HEK293 (cell line): ENCODE measurements at regions not wholly inside any gene's neighbourhood (a gene's known extent, or its start where the extent isn't known, plus 50 kb on each side); places are given as distances from the start of the nearest gene placed in this dataset.

Experiments
- CTCF ChIA-PET: fragments of 350-600 bp; formaldehyde crosslinking; extraction: SDS; loops from one replicate; lab custom pipeline; 2021; ENCODE audit warnings: antibody characterized with exemption; lab: Yijun Ruan, JAX
- POLR2A ChIA-PET: fragments of 300-600 bp; formaldehyde crosslinking; extraction: SDS; loops from one replicate; lab custom pipeline; 2020; ENCODE audit warnings: antibody characterized with exemption, inconsistent platforms; lab: Yijun Ruan, JAX
- H3K27ac ChIP-seq: fragments of 200-500 bp; sonication (Bioruptor generic); 2 replicates; pipeline ENCODE4 v1.5.1; 2014; ENCODE audit warnings: low read depth, low read length, control low read depth, inconsistent platforms; ENCODE audit errors: extremely low read depth
- H3K36me3 ChIP-seq, 2 experiments: fragments of 200-500 bp in 1 of 2; sonication (Bioruptor generic) in 1 of 2; 1 replicate in 1 of 2; 2 replicates in 1 of 2; pipeline ENCODE4 v1.5.1; 2014 to 2017; ENCODE audit warnings: inconsistent platforms in 2 of 2, low read length in 2 of 2; ENCODE audit not compliant: control insufficient read depth in 2 of 2, insufficient read depth in 1 of 2
- H3K4me1 ChIP-seq: fragments of 200-500 bp; sonication (Bioruptor generic); 2 replicates; pipeline ENCODE4 v1.5.1; 2014; ENCODE audit warnings: mild to moderate bottlenecking, low read length, inconsistent platforms; ENCODE audit not compliant: control insufficient read depth, insufficient read depth
- H3K4me3 ChIP-seq: 2 replicates; pipeline ENCODE4 v1.5.1; 2011; ENCODE audit warnings: low read depth, mild to moderate bottlenecking, control low read depth, low read length, moderate library complexity
- H3K9me3 ChIP-seq: fragments of 200-500 bp; sonication (Bioruptor generic); 2 replicates; pipeline ENCODE4 v1.5.1; 2014; ENCODE audit warnings: low read depth, low read length, inconsistent platforms; ENCODE audit not compliant: control insufficient read depth, insufficient read depth
- KLF1 ChIP-seq: fragments of 450-650 bp; formaldehyde crosslinking; IDR thresholded peaks from 2 replicates; pipeline ENCODE4 v1.5.1; 2016; ENCODE audit warnings: missing biosample characterization, missing genetic modification characterization
- KLF16 ChIP-seq: fragments of 450-650 bp; formaldehyde crosslinking; IDR thresholded peaks from 2 replicates; pipeline ENCODE4 v1.5.1; 2017; ENCODE audit warnings: missing biosample characterization, missing genetic modification characterization
- OSR2 ChIP-seq: fragments of 450-650 bp; formaldehyde crosslinking; IDR thresholded peaks from 2 replicates; pipeline ENCODE4 v1.5.1; 2016; ENCODE audit warnings: missing biosample characterization, missing genetic modification characterization
- ZFP3 ChIP-seq: fragments of 450-650 bp; formaldehyde crosslinking; IDR thresholded peaks from 2 replicates; pipeline ENCODE4 v1.5.1; 2016; ENCODE audit warnings: low read depth, missing biosample characterization, missing genetic modification characterization
- ZNF10 ChIP-seq: fragments of 450-650 bp; formaldehyde crosslinking; IDR thresholded peaks from 2 replicates; pipeline ENCODE4 v1.5.1; 2017; ENCODE audit warnings: missing biosample characterization, missing genetic modification characterization
- ZNF169 ChIP-seq: fragments of 450-650 bp; formaldehyde crosslinking; IDR thresholded peaks from 2 replicates; pipeline ENCODE4 v1.5.1; 2016; ENCODE audit warnings: missing biosample characterization, missing genetic modification characterization
- ZNF202 ChIP-seq: fragments of 450-650 bp; formaldehyde crosslinking; IDR thresholded peaks from 2 replicates; pipeline ENCODE4 v1.5.1; 2016; ENCODE audit warnings: missing biosample characterization, missing genetic modification characterization, borderline replicate concordance
- ZNF239 ChIP-seq: fragments of 450-650 bp; formaldehyde crosslinking; IDR thresholded peaks from 2 replicates; pipeline ENCODE4 v1.5.1; 2016; ENCODE audit warnings: missing biosample characterization, missing genetic modification characterization
- ZNF248 ChIP-seq: fragments of 450-650 bp; formaldehyde crosslinking; IDR thresholded peaks from 2 replicates; pipeline ENCODE4 v1.5.1; 2017; ENCODE audit warnings: missing biosample characterization, missing genetic modification characterization
- ZNF311 ChIP-seq: fragments of 450-650 bp; formaldehyde crosslinking; IDR thresholded peaks from 2 replicates; pipeline ENCODE4 v1.5.1; 2017; ENCODE audit warnings: missing biosample characterization, missing genetic modification characterization, borderline replicate concordance
- ZNF423 ChIP-seq: fragments of 450-650 bp; formaldehyde crosslinking; IDR thresholded peaks from 2 replicates; pipeline ENCODE4 v1.5.1; 2016; ENCODE audit warnings: missing biosample characterization, missing genetic modification characterization
- ZNF510 ChIP-seq: fragments of 450-650 bp; formaldehyde crosslinking; IDR thresholded peaks from 2 replicates; pipeline ENCODE4 v1.5.1; 2018; ENCODE audit warnings: mild to moderate bottlenecking, missing genetic modification characterization, missing biosample characterization; ENCODE audit not compliant: insufficient replicate concordance
- ZNF548 ChIP-seq: fragments of 450-650 bp; formaldehyde crosslinking; IDR thresholded peaks from 2 replicates; pipeline ENCODE4 v1.5.1; 2016; ENCODE audit warnings: missing biosample characterization, missing genetic modification characterization
- ZNF580 ChIP-seq: fragments of 450-650 bp; formaldehyde crosslinking; IDR thresholded peaks from 2 replicates; pipeline ENCODE4 v1.5.1; 2016; ENCODE audit warnings: missing biosample characterization, missing genetic modification characterization
- ZNF596 ChIP-seq: fragments of 450-650 bp; IDR thresholded peaks from 2 replicates; pipeline ENCODE4 v1.5.0; 2018; ENCODE audit warnings: missing biosample characterization, mild to moderate bottlenecking, missing genetic modification characterization, moderate library complexity
- ZNF639 ChIP-seq: fragments of 450-650 bp; formaldehyde crosslinking; IDR thresholded peaks from 2 replicates; pipeline ENCODE4 v1.5.1; 2016; ENCODE audit warnings: missing biosample characterization, missing genetic modification characterization
- ZNF677 ChIP-seq: fragments of 450-650 bp; IDR thresholded peaks from 2 replicates; pipeline ENCODE4 v1.5.0; 2018; ENCODE audit warnings: missing biosample characterization, mild to moderate bottlenecking, missing genetic modification characterization, moderate library complexity
- ZNF76 ChIP-seq: fragments of 450-650 bp; formaldehyde crosslinking; IDR thresholded peaks from 2 replicates; pipeline ENCODE4; 2016; ENCODE audit warnings: low read depth, missing biosample characterization, missing genetic modification characterization, borderline replicate concordance
- ZSCAN16 ChIP-seq: fragments of 450-650 bp; formaldehyde crosslinking; IDR thresholded peaks from 2 replicates; pipeline ENCODE4 v1.5.1; 2016; ENCODE audit warnings: missing biosample characterization, missing genetic modification characterization
- TF ChIP-seq, protein P1 (sequence below): fragments of 450-650 bp; formaldehyde crosslinking; IDR thresholded peaks from 2 replicates; pipeline ENCODE4 v1.5.1; 2016; ENCODE audit warnings: missing biosample characterization, missing genetic modification characterization
- TF ChIP-seq, protein P2 (sequence below): fragments of 450-650 bp; formaldehyde crosslinking; IDR thresholded peaks from 2 replicates; pipeline ENCODE4 v1.5.1; 2016; ENCODE audit warnings: missing biosample characterization, missing genetic modification characterization, borderline replicate concordance
- TF ChIP-seq, protein P3 (sequence below): fragments of 450-650 bp; formaldehyde crosslinking; IDR thresholded peaks from 2 replicates; pipeline ENCODE4 v1.5.1; 2016; ENCODE audit warnings: missing biosample characterization, missing genetic modification characterization

- TF ChIP-seq, protein P1, sequence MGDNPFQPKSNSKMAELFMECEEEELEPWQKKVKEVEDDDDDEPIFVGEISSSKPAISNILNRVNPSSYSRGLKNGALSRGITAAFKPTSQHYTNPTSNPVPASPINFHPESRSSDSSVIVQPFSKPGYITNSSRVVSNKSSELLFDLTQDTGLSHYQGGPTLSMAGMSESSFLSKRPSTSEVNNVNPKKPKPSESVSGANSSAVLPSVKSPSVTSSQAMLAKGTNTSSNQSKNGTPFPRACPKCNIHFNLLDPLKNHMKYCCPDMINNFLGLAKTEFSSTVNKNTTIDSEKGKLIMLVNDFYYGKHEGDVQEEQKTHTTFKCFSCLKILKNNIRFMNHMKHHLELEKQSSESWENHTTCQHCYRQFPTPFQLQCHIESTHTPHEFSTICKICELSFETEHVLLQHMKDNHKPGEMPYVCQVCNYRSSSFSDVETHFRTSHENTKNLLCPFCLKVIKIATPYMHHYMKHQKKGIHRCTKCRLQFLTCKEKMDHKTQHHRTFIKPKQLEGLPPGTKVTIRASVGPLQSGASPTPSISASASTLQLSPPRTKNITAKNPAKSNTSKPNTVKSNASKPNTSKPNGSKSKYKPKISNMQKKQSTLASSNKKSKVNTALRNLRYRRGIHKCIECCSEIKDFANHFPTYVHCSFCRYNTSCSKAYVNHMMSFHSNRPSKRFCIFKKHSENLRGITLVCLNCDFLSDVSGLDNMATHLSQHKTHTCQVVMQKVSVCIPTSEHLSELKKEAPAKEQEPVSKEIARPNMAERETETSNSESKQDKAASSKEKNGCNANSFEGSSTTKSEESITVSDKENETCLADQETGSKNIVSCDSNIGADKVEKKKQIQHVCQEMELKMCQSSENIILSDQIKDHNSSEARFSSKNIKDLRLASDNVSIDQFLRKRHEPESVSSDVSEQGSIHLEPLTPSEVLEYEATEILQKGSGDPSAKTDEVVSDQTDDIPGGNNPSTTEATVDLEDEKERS: no peak
- TF ChIP-seq ZNF548 (tag by site-specific recombination): no peak
- TF ChIP-seq ZNF202: no peak
These were observed 58.1 kb upstream of the GPC1 start (continued) for GRCh38 chr2:240377366-240377765.

DNA sequence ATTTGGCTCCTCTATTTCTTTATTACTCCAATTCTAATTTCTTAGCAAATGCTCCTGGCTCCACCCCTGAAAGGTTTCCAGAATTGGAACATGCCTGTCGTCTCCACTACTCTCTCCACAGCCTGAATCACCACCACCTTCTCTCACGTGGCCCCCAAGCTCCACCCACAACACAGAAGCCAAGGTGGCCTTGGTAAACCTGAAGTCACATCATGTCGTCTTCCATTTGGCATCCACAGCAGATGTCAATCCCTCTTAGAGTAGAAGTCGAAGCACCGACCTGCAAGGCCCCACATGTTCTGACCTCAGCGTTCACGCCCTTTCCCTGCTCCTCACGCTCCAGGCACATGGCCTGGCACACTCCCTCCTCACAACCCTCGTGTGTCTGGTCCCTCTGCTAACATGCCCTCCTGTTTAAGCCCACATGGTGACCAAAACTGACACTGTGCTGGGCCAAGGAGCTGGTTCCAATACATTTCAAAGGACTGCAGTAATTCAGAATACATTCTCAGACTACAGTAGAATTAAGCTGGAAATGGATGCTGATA lies 56.3 kb upstream of the GPC1 start:
- H3K36me3 ChIP-seq: no peaks in the 10 kb centered on the region
- no peak overlapping the region for H3K27ac ChIP-seq
- CTCF ChIA-PET: no interaction called here
- POLR2A ChIA-PET: no interaction called here
- TF ChIP-seq OSR2 (tag by site-specific recombination) (no peak), ZNF311 (tag by site-specific recombination) (no peak), ZNF239 (tag by site-specific recombination) (no peak), KLF16 (tag by site-specific recombination) (no peak)
- TF ChIP-seq, protein P2, sequence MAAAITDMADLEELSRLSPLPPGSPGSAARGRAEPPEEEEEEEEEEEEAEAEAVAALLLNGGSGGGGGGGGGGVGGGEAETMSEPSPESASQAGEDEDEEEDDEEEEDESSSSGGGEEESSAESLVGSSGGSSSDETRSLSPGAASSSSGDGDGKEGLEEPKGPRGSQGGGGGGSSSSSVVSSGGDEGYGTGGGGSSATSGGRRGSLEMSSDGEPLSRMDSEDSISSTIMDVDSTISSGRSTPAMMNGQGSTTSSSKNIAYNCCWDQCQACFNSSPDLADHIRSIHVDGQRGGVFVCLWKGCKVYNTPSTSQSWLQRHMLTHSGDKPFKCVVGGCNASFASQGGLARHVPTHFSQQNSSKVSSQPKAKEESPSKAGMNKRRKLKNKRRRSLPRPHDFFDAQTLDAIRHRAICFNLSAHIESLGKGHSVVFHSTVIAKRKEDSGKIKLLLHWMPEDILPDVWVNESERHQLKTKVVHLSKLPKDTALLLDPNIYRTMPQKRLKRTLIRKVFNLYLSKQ (tag by site-specific recombination): no peak
- TF ChIP-seq, all 188 proteins: peak for 0
- Histone ChIP-seq H3K9me3 (no peaks in the 10 kb centered on the region), H3K4me1 (no peaks in the 10 kb centered on the region), H3K4me3 (no peak overlapping the region)

DNA sequence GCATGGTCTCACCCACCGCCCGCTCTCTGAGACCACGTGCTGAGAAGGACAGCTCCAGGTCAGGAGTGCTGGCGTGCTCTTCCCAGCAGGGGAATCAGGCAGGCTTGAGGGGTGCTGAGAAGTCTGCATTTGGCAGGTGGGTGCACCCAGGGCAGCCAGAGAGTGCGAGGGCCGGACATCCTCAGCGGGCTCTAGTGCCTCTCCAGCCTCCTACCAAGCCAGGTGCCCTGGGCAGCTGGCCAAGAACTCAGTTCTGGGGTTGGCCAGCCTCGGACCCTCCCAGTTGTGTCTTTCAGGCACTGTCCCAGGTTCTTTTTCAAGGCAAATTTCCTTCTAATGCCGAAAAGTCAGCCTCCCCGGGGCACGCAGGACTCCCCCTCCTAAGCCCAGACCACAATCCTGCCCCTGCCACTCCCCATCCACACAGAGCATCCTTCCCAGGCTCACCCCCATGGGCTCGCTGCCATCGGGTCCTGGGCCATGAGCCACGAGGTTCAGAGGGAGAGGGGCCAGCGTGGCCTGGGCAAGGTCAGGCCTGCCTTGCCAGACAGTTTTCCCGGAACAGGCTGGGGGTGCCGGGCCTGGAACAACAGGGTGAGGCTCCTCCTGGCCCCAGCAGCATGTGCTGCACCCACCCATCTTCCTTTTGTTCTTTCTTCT lies 52.2 kb upstream of the GPC1 start:
- H3K27ac ChIP-seq: no peak overlapping the region
- POLR2A ChIA-PET: no interaction called here
- H3K4me1 ChIP-seq: no peaks in the 10 kb centered on the region
- TF ChIP-seq ZSCAN16 (no peak), ZNF76 (no peak), ZNF580 (tag by site-specific recombination) (no peak), ZNF510 (tag by site-specific recombination) (no peak), ZNF423 (tag by site-specific recombination) (no peak), ZNF248 (tag by site-specific recombination) (no peak), ZFP3 (tag by site-specific recombination) (no peak), ZNF169 (tag by site-specific recombination) (no peak), KLF1 (no peak), ZNF639 (tag by site-specific recombination) (no peak), ZNF596 (tag by site-specific recombination) (no peak), ZNF10 (no peak), ZNF677 (no peak)
- TF ChIP-seq, protein P3, sequence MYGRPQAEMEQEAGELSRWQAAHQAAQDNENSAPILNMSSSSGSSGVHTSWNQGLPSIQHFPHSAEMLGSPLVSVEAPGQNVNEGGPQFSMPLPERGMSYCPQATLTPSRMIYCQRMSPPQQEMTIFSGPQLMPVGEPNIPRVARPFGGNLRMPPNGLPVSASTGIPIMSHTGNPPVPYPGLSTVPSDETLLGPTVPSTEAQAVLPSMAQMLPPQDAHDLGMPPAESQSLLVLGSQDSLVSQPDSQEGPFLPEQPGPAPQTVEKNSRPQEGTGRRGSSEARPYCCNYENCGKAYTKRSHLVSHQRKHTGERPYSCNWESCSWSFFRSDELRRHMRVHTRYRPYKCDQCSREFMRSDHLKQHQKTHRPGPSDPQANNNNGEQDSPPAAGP (tag by site-specific recombination): no peak
- no peak overlapping the region for H3K4me3 ChIP-seq
- CTCF ChIA-PET: no interaction called here
- H3K9me3 ChIP-seq: no peaks in the 10 kb centered on the region
- H3K36me3 ChIP-seq: no peaks in the 10 kb centered on the region
